ENCODE measurements at regions not wholly inside any gene's neighbourhood (a gene's known extent, or its start where the extent isn't known, plus 50 kb on each side); places are given as distances from the start of the nearest gene placed in this dataset.

GRCh38 chr6:144352331-144352730 lies 67.2 kb downstream of the UTRN start:
- no peak for TF ChIP-seq EZH2 (IDR thresholded peaks at IDR 0.05; ENCODE audit: borderline replicate concordance, insufficient read depth, low read depth, low read length, poor library complexity, severe bottlenecking)
- Mint-ChIP-seq H3K4me1 (peaks cover 81% of the 10 kb centered on the region), H3K9me3 (ENCODE audit: insufficient read depth) (no peaks in the 10 kb centered on the region), H3K4me3 (peak overlapping the region; percentile 80), H3K27me3 (no peaks in the 10 kb centered on the region), H3K27ac (peak overlapping the region; percentile 77)
- WGBS (ENCODE audit: insufficient coverage): no CpG with 5 or more reads among the region's 2 CpGs
- peaks cover 61% of the 10 kb centered on the region for H4K20me1 ChIP-seq (ENCODE audit: control insufficient read depth, insufficient read depth, low read length, poor library complexity, severe bottlenecking)
- peaks cover 0 to 7% (median 0%) of the 10 kb centered on the region in 3 donors for H3K9me3 ChIP-seq (ENCODE audit: control extremely low read depth in 1 of 3, control insufficient read depth in 2 of 3, insufficient read depth in 1 of 3, low read length in 2 of 3)
- H3K4me3 ChIP-seq (ENCODE audit: control extremely low read depth in 1 of 5, extremely low read depth in 1 of 5, insufficient read depth in 1 of 5, low read depth in 2 of 5, low read length in 4 of 5): no peak overlapping the region
- H3K4me1 ChIP-seq (ENCODE audit: control insufficient read depth in 2 of 2, insufficient read depth in 2 of 2, low read length in 2 of 2): peaks cover 65 to 72% of the 10 kb centered on the region in 2 donors
- peaks cover 94% of the 10 kb centered on the region for H3K79me2 ChIP-seq (ENCODE audit: control insufficient read depth, insufficient read depth, low read length)
- H2AFZ ChIP-seq (ENCODE audit: insufficient read depth, low read depth, low read length, poor library complexity, severe bottlenecking): no peak overlapping the region
- peak overlapping the region; percentile 66 for H3K4me2 ChIP-seq (replicated peaks; ENCODE audit: low read depth, low read length, poor library complexity, severe bottlenecking)
- H3K27me3 ChIP-seq (replicated peaks in 1 of 4; ENCODE audit: control extremely low read depth in 1 of 4, control insufficient read depth in 3 of 4, insufficient read depth in 4 of 4, low read length in 3 of 4): no peaks in the 10 kb centered on the region
- ATAC-seq (ENCODE audit: low read depth): peak; percentile 66
- peak; percentile 79 for DNase-seq
- peaks cover 0 to 6% of the 10 kb centered on the region in 2 experiments for H3K36me3 ChIP-seq (replicated peaks in 1 of 2; ENCODE audit: control extremely low read depth in 1 of 2, control insufficient read depth in 1 of 2, extremely low read depth in 1 of 2, insufficient read depth in 2 of 2, low read length in 1 of 2)
- no peak overlapping the region for H3K27ac ChIP-seq (ENCODE audit: low read length in 2 of 2)
- peak overlapping the region; percentile 16 for H3K9ac ChIP-seq (ENCODE audit: low read length)
- intact Hi-C loops (cut with micrococcal nuclease): loop anchor here (1.0 to 5.0 kb wide), 5 partner anchors 8 to 200 kb away; partner anchors contain the start of gene STX11
- ChIA-PET POLR2A (no interaction called here), CTCF (interaction anchor here (1.0 kb wide), 1 partner anchor 245 kb away, joined by 3 read pairs; no protein-coding TSS in a partner anchor)

GRCh38 chr6:144353871-144354314 lies 68.8 kb downstream of the UTRN start:
- DNase-seq (no peak), ATAC-seq (ENCODE audit: low read depth) (no peak)
- peaks cover 2 to 6% of the 10 kb centered on the region in 2 experiments for H3K36me3 ChIP-seq (replicated peaks in 1 of 2; ENCODE audit: control extremely low read depth in 1 of 2, control insufficient read depth in 1 of 2, extremely low read depth in 1 of 2, insufficient read depth in 2 of 2, low read length in 1 of 2)
- H3K27me3 ChIP-seq (replicated peaks in 1 of 4; ENCODE audit: control extremely low read depth in 1 of 4, control insufficient read depth in 3 of 4, insufficient read depth in 4 of 4, low read length in 3 of 4): no peaks in the 10 kb centered on the region
- H3K4me1 Mint-ChIP-seq: peaks cover 73% of the 10 kb centered on the region
- peak overlapping the region; percentile 27 for H3K4me3 Mint-ChIP-seq
- peaks cover 94% of the 10 kb centered on the region for H3K79me2 ChIP-seq (ENCODE audit: control insufficient read depth, insufficient read depth, low read length)
- 84% methylated on average over 5 of the region's 5 CpGs for WGBS (ENCODE audit: insufficient coverage)
- intact Hi-C loops (cut with micrococcal nuclease): loop anchor here (5.0 kb wide), 3 partner anchors 38 to 202 kb away; partner anchors contain the start of gene STX11
- peak overlapping the region in 1 of 5 experiments; percentile 4 for H3K4me3 ChIP-seq (ENCODE audit: control extremely low read depth in 1 of 5, extremely low read depth in 1 of 5, insufficient read depth in 1 of 5, low read depth in 2 of 5, low read length in 4 of 5)
- H4K20me1 ChIP-seq (ENCODE audit: control insufficient read depth, insufficient read depth, low read length, poor library complexity, severe bottlenecking): peaks cover 77% of the 10 kb centered on the region
- peaks cover 0 to 2% (median 0%) of the 10 kb centered on the region in 3 donors for H3K9me3 ChIP-seq (ENCODE audit: control extremely low read depth in 1 of 3, control insufficient read depth in 2 of 3, insufficient read depth in 1 of 3, low read length in 2 of 3)
- TF ChIP-seq CTCF (IDR thresholded peaks at IDR 0.05) (no peak), EZH2 (IDR thresholded peaks at IDR 0.05; ENCODE audit: borderline replicate concordance, insufficient read depth, low read depth, low read length, poor library complexity, severe bottlenecking) (no peak)
- peak overlapping the region; percentile 66 for H3K4me2 ChIP-seq (replicated peaks; ENCODE audit: low read depth, low read length, poor library complexity, severe bottlenecking)
- H2AFZ ChIP-seq (ENCODE audit: insufficient read depth, low read depth, low read length, poor library complexity, severe bottlenecking): no peak overlapping the region
- H3K9me3 Mint-ChIP-seq (ENCODE audit: insufficient read depth): no peaks in the 10 kb centered on the region
- peak overlapping the region; percentile 37 for H3K27ac Mint-ChIP-seq
- ChIA-PET POLR2A (interaction anchor here (0.6 kb wide), 1 partner anchor 11 kb away, joined by 3 read pairs; no protein-coding TSS in a partner anchor), CTCF (interaction anchor here (0.7 to 1.4 kb wide), 2 partner anchors 34 to 244 kb away, joined by 3 to 4 read pairs; no protein-coding TSS in a partner anchor)
- H3K9ac ChIP-seq (ENCODE audit: low read length): no peak overlapping the region
- no peaks in the 10 kb centered on the region for H3K27me3 Mint-ChIP-seq
- H3K27ac ChIP-seq (ENCODE audit: low read length in 2 of 2): no peak overlapping the region
- H3K4me1 ChIP-seq (ENCODE audit: control insufficient read depth in 2 of 2, insufficient read depth in 2 of 2, low read length in 2 of 2): peaks cover 53 to 57% of the 10 kb centered on the region in 2 donors
